ENCODE measurements at regions not wholly inside any gene's neighbourhood (a gene's known extent, or its start where the extent isn't known, plus 50 kb on each side); places are given as distances from the start of the nearest gene placed in this dataset.

- DNase-seq: no peak
Measured at GRCh38 chr12:34348836-34349672, 326.8 kb downstream of the ALG10 start.

GRCh38 chr12:34349673-34349961, 327.3 kb downstream of the ALG10 start:
- DNase-seq: no peak

- DNase-seq: no peak
Measured at GRCh38 chr12:34350092-34351041, 328.1 kb downstream of the ALG10 start.

- DNase-seq: no peak
Measured at GRCh38 chr12:34352098-34352497, 329.8 kb downstream of the ALG10 start.

- DNase-seq: no peak
Measured at GRCh38 chr12:34354239-34355200, 332.2 kb downstream of the ALG10 start.

- no peak for DNase-seq
Measured at GRCh38 chr12:34356233-34356987, 334.1 kb downstream of the ALG10 start.

- no peak for DNase-seq
Measured at GRCh38 chr12:34357791-34358190, 335.5 kb downstream of the ALG10 start.

- DNase-seq: no peak
Measured at GRCh38 chr12:34358198-34358597, 335.9 kb downstream of the ALG10 start.

GRCh38 chr12:34361721-34362316, 339.5 kb downstream of the ALG10 start:
- no peak for DNase-seq

- DNase-seq: no peak
Measured at GRCh38 chr12:34363050-34363673, 340.9 kb downstream of the ALG10 start.

- DNase-seq: no peak
Measured at GRCh38 chr12:34368079-34368478, 345.8 kb downstream of the ALG10 start.

GRCh38 chr12:34371050-34371449, 348.8 kb downstream of the ALG10 start:
- no peak for DNase-seq

GRCh38 chr12:34372003-34372402, 349.7 kb downstream of the ALG10 start:
- no peak for DNase-seq

- DNase-seq: no peak
Measured at GRCh38 chr12:34373926-34374325, 351.6 kb downstream of the ALG10 start.

- no peak for DNase-seq
Measured at GRCh38 chr12:34376133-34376799, 354.0 kb downstream of the ALG10 start.

GRCh38 chr12:34377243-34378035, 355.1 kb downstream of the ALG10 start:
- DNase-seq: no peak

GRCh38 chr12:34379142-34379541, 356.8 kb downstream of the ALG10 start:
- DNase-seq: no peak

GRCh38 chr12:34384693-34385092, 362.4 kb downstream of the ALG10 start:
- no peak for DNase-seq

- DNase-seq: no peak
Measured at GRCh38 chr12:34386016-34386415, 363.7 kb downstream of the ALG10 start.
